Tibial nerve (tissue), 4 donors: ENCODE measurements at regions not wholly inside any gene's neighbourhood (a gene's known extent, or its start where the extent isn't known, plus 50 kb on each side); places are given as distances from the start of the nearest gene placed in this dataset.

Experiments
- DNase-seq, 2 donors: peaks; one replicate each; pipeline ENCODE4 v3.0.0-alpha.2; 2019; ENCODE audit warnings: low spot score in 2 of 2
- H3K27ac ChIP-seq, 4 donors: fragments of 200-600 bp; sonication (generic) in 3 of 4; one replicate each; pipeline ENCODE4 v1.5.1; 2017 to 2019; ENCODE audit warnings: mild to moderate bottlenecking in 1 of 4
- H3K27me3 ChIP-seq, 2 donors: fragments of 200-600 bp; sonication (generic) in 1 of 2; one replicate each; pipeline versions ENCODE4 v1.5.1 to v1.6.0; 2017 to 2019
- H3K36me3 ChIP-seq, 3 donors: fragments of 200-600 bp; sonication (generic); one replicate each; pipeline ENCODE4 v1.5.1; 2018 to 2019
- H3K4me1 ChIP-seq, 4 donors: fragments of 200-600 bp; sonication (generic) in 3 of 4; one replicate each; pipeline ENCODE4 v1.5.1; 2017 to 2019
- H3K4me3 ChIP-seq, 4 donors: fragments of 200-600 bp; sonication (generic) in 3 of 4; one replicate each; pipeline ENCODE4 v1.5.1; 2017 to 2019; ENCODE audit warnings: mild to moderate bottlenecking in 1 of 4, moderate library complexity in 1 of 4
- H3K9me3 ChIP-seq, 4 donors: fragments of 200-600 bp; sonication (generic) in 3 of 4; one replicate each; pipeline ENCODE4 v1.5.1; 2017 to 2019
- EP300 ChIP-seq, 2 donors: sonication (generic); formaldehyde crosslinking; IDR thresholded peaks; one replicate each; pipeline ENCODE4 v1.6.1; 2017; ENCODE audit warnings: antibody characterized with exemption in 2 of 2, mild to moderate bottlenecking in 1 of 2
- POLR2A ChIP-seq, 2 donors: fragments of 450-650 bp; IDR thresholded peaks; one replicate each; pipeline ENCODE4 v1.6.1; 2017; ENCODE audit warnings: antibody characterized with exemption in 2 of 2, mild to moderate bottlenecking in 2 of 2, moderate library complexity in 2 of 2
- WGBS, 2 donors: methylation state at CpG; one replicate each; pipeline ENCODE4 v1.1.5; 2018; 5-methylcytosine and 5-hydroxymethylcytosine counted together
- TF ChIP-seq, protein P1 (sequence below), 5 experiments: fragments of 200-600 bp in 3 of 5; fragments of 450-650 bp in 2 of 5; sonication (generic) in 3 of 5; IDR thresholded peaks; one replicate each; pipeline ENCODE4 v1.5.1; 2016 to 2019; ENCODE audit warnings: antibody characterized with exemption in 5 of 5, mild to moderate bottlenecking in 3 of 5, moderate library complexity in 2 of 5

- Histone ChIP-seq H3K4me1 (no peaks in the 10 kb centered on the region), H3K4me3 (no peak overlapping the region), H3K27ac (no peak overlapping the region), H3K36me3 (no peaks in the 10 kb centered on the region), H3K9me3 (no peaks in the 10 kb centered on the region), H3K27me3 (no peaks in the 10 kb centered on the region)
- DNase-seq, result no peak
- WGBS, 2 donors, result 29 to 32% methylated on average over 1 of the region's 1 CpG
- no peak for TF ChIP-seq POLR2A (IDR thresholded peaks at IDR 0.05)
- TF ChIP-seq, protein P1, sequence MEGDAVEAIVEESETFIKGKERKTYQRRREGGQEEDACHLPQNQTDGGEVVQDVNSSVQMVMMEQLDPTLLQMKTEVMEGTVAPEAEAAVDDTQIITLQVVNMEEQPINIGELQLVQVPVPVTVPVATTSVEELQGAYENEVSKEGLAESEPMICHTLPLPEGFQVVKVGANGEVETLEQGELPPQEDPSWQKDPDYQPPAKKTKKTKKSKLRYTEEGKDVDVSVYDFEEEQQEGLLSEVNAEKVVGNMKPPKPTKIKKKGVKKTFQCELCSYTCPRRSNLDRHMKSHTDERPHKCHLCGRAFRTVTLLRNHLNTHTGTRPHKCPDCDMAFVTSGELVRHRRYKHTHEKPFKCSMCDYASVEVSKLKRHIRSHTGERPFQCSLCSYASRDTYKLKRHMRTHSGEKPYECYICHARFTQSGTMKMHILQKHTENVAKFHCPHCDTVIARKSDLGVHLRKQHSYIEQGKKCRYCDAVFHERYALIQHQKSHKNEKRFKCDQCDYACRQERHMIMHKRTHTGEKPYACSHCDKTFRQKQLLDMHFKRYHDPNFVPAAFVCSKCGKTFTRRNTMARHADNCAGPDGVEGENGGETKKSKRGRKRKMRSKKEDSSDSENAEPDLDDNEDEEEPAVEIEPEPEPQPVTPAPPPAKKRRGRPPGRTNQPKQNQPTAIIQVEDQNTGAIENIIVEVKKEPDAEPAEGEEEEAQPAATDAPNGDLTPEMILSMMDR (IDR thresholded peaks at IDR 0.05), result no peak
- no peak for TF ChIP-seq EP300 (IDR thresholded peaks at IDR 0.05)
Measured at GRCh38 chr17:71339206-71339605, 781.6 kb upstream of the SOX9 start.

DNA sequence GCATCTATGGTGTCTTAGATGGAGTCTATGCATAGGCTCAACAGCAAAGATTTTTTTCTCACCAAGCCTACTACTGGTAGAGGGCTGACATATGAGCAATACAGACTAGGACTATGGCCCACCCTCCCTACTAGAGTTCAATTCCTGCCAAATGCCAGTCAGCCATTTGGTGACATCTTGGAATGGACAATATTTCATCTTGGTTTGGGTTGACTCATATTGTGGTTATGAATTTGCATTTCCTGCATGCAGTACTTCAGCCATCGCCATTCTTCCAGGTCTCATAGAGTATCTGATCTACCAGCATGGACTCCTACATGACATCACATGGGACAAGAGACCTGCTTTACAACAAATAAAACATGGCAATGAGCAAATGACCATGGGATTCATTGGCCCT lies 778.1 kb upstream of the SOX9 start:
- WGBS, 2 donors, result 88 to 93% methylated on average over 1 of the region's 1 CpG
- DNase-seq, result no peak
- H3K4me3 ChIP-seq, result no peak overlapping the region
- H3K36me3 ChIP-seq, result no peaks in the 10 kb centered on the region
- H3K4me1 ChIP-seq, result no peaks in the 10 kb centered on the region
- TF ChIP-seq, protein P1 (IDR thresholded peaks at IDR 0.05), result no peak
- TF ChIP-seq EP300 (IDR thresholded peaks at IDR 0.05) (no peak), POLR2A (IDR thresholded peaks at IDR 0.05) (no peak)
- H3K27ac ChIP-seq, result no peak overlapping the region
- H3K9me3 ChIP-seq, result no peaks in the 10 kb centered on the region
- H3K27me3 ChIP-seq, result no peaks in the 10 kb centered on the region

DNA sequence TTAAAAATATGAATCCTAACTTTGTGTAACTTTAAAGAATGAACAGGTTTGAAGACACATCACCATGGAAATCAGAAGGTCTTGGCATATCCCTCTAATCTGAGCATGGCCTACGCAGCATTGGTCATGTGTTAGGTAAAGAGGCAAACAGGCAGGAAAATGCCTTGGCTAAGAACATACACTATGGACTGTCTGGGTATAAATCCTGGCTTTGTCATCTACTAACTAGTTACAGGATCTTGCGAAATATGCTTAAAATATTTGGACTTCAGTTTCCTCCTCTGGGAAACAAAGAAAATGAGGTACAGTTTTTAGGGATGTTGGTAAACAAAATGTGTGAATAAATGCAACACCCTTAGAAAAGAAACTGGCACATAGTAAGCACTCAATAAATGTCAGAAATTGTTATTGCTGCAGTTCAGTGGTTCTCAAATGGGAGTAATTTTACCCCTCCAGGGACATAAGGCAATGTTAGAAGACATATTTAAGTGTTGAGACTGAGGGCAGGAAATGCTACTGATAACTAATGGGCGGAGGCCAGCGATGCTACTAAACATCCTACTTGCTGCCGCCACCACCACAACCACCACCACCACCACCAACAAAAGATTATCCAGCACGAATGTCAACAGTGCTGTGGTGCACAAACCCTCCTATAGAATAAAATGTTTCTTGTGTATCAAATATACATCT lies 770.8 kb upstream of the SOX9 start:
- H3K4me3 ChIP-seq, result no peak overlapping the region
- H3K36me3 ChIP-seq, result no peaks in the 10 kb centered on the region
- H3K27ac ChIP-seq, result no peak overlapping the region
- no peaks in the 10 kb centered on the region for H3K27me3 ChIP-seq
- TF ChIP-seq EP300 (IDR thresholded peaks at IDR 0.05) (no peak), POLR2A (IDR thresholded peaks at IDR 0.05) (no peak)
- TF ChIP-seq, protein P1 (IDR thresholded peaks at IDR 0.05), result no peak
- no peaks in the 10 kb centered on the region for H3K9me3 ChIP-seq
- DNase-seq, result no peak
- H3K4me1 ChIP-seq, result no peaks in the 10 kb centered on the region
- 91 to 93% methylated on average over 6 of the region's 6 CpGs for WGBS, 2 donors

DNA sequence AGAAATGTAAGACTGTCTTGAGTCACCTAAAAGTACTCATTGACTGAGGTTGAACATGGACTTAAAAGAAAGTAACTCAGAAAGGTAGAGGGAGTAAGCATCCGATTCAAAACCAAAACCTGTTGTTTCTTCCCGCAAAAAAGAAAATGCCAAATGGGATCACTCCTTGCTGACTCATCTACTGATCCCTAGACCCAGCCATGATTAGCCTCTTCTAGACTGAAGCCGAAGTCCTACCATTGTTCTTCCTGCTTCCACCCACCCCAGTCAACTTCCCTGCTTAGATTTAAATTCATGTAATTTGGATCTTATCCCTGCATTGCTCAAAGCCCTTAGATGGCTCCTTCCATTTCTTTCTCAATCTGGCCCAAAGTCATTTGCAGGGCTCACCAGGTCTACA lies 760.5 kb upstream of the SOX9 start:
- Histone ChIP-seq H3K9me3 (peaks cover 0 to 7% (median 0%) of the 10 kb centered on the region in 4 donors), H3K27ac (no peak overlapping the region), H3K4me1 (no peaks in the 10 kb centered on the region), H3K4me3 (no peak overlapping the region), H3K27me3 (no peaks in the 10 kb centered on the region), H3K36me3 (no peaks in the 10 kb centered on the region)
- no peak for TF ChIP-seq POLR2A (IDR thresholded peaks at IDR 0.05)
- 88 to 91% methylated on average over 3 of the region's 3 CpGs for WGBS, 2 donors
- no peak for DNase-seq

DNA sequence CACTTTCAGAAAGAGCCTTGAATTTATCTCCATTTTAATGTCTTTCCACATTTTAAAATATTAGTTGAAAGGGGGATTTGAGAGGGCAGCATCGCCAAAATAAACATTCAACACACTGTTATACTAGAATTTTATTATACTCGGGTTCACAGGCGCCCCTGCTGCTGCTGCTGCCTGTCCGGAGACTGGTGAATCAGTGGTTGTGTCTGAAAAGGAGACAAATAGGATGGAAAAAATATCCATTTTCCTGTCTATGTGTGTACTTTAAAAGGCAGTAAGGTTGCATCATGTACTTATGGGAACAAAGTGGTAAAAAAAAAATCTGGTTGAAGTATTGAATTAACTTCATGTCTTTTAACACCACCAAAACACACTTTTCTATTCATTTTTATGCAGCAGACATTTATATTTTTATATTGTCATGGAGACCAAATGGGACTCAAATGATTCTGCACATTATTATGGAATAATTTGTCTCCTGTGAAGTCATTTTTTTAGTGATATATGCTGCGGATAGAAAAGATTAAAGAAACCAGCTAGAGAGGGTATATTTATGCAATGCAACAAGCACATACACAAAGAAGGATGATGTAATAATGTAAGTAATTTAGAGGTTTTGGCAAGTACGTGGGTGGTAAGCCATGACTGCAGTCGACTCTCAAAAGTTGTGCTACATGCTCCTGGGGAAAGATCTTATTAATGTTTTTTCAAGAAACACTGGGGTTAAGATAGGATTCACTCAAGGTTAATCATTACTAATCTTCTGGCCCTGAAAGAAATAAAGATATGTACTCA lies 759.0 kb upstream of the SOX9 start:
- Histone ChIP-seq H3K9me3 (peaks cover 0 to 7% (median 0%) of the 10 kb centered on the region in 4 donors), H3K4me3 (no peak overlapping the region), H3K4me1 (no peaks in the 10 kb centered on the region), H3K36me3 (no peaks in the 10 kb centered on the region), H3K27me3 (no peaks in the 10 kb centered on the region), H3K27ac (no peak overlapping the region)
- 41 to 47% methylated on average over 7 of the region's 7 CpGs for WGBS, 2 donors
- DNase-seq, result no peak
- TF ChIP-seq EP300 (IDR thresholded peaks at IDR 0.05), result no peak

- H3K9me3 ChIP-seq, result no peaks in the 10 kb centered on the region
- TF ChIP-seq, protein P1 (IDR thresholded peaks at IDR 0.05), result no peak
- TF ChIP-seq POLR2A (IDR thresholded peaks at IDR 0.05) (no peak), EP300 (IDR thresholded peaks at IDR 0.05) (no peak)
- no peaks in the 10 kb centered on the region for H3K4me1 ChIP-seq
- WGBS, 2 donors, result 63 to 70% methylated on average over 2 of the region's 2 CpGs
- H3K36me3 ChIP-seq, result no peaks in the 10 kb centered on the region
- no peak for DNase-seq
- H3K27me3 ChIP-seq, result no peaks in the 10 kb centered on the region
- H3K27ac ChIP-seq, result no peak overlapping the region
- no peak overlapping the region for H3K4me3 ChIP-seq
Measured at GRCh38 chr17:71363661-71364060, 757.2 kb upstream of the SOX9 start.
